ENCODE measurements at regions not wholly inside any gene's neighbourhood (a gene's known extent, or its start where the extent isn't known, plus 50 kb on each side); places are given as distances from the start of the nearest gene placed in this dataset.

GRCh38 chrX:150164971-150165600, 198.0 kb upstream of the MAMLD1 start:
- no peak for DNase-seq (ENCODE audit: low read depth in 2 of 2)

GRCh38 chrX:150165776-150166610, 197.1 kb upstream of the MAMLD1 start:
- DNase-seq (ENCODE audit: low read depth in 2 of 2): no peak

DNA sequence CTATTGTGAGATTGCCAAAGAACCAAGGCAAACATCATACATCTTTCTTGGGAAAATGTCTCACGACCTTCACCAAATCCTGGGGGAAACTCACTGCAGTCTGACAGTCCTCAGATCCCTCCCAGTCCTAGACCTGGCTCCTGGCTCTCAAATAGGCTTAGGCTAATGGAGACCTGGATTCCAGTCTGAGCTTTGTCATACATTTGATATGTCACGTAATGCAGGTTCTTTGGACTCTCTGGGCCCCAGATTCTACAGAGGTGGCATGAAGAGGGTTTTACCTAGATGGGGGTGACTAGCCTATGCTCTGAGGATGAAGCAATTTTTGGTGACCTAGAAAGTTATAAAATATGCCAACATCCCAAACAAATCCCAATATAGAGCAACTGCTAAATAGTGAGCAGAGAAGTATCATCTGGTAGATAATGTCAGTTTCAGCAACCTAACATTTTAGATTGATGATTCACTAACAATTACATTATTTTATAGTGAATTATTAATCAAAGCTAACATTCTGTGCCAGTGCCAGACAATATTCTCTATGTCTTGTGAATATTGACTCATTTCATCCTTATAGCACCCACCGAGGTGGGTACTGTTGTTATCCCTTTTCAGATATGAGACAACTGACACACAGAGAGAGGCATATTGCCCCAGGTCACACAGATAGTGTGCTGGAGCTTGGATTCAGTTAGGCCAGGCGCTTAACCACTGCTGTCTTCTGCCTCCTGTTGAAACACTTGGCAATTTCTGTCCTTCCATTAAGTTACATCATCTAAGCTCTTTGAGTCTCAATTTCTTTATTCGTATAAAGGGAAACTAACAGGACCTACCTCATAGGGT, 195.4 kb upstream of the MAMLD1 start:
- DNase-seq (ENCODE audit: low read depth in 2 of 2): no peak

GRCh38 chrX:150182161-150182560, 181.0 kb upstream of the MAMLD1 start:
- DNase-seq (ENCODE audit: low read depth in 2 of 2): no peak

DNA sequence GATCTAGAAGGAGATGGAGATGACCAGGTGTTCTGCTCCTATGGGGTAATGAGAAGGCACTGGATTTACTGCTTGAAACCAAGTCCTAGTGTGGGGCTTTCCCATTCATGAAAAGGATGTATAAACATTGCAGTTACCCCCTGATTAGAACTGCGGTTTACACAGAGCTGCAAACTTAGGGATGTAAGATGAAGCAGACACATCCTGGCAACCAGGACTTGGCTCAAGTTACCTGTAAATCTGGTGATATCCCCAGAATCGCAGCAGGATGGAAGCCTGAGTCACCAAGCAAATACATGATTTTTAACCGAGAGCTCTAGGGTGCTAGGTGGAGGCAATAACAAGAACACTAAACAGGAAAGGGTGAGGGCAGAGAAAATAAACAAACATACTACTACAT, 178.6 kb upstream of the MAMLD1 start:
- DNase-seq (ENCODE audit: low read depth in 2 of 2): no peak

DNA sequence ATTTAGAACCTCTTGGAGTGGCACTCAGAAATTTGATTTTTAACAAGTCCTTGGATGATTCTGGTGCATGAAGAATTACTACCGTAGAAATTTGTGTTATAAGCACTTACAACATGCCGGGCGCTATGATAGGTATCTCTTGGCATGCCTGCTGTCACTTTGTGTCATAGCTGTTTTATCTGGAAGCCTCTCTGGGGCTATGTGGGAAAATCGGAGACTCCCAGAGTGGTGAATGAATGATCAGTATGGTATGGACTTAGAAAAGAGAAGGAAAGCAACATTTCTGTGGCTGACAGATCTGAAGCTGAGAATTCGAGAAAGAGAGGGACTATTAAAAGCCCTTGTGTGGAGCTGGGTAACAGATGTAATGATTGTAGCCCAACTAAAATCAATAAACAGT, 177.4 kb upstream of the MAMLD1 start:
- no peak for DNase-seq (ENCODE audit: low read depth in 2 of 2)

GRCh38 chrX:150192816-150193215, 170.3 kb upstream of the MAMLD1 start:
- DNase-seq (ENCODE audit: low read depth in 2 of 2): no peak

GRCh38 chrX:150196285-150196684, 166.8 kb upstream of the MAMLD1 start:
- no peak for DNase-seq (ENCODE audit: low read depth in 2 of 2)

DNA sequence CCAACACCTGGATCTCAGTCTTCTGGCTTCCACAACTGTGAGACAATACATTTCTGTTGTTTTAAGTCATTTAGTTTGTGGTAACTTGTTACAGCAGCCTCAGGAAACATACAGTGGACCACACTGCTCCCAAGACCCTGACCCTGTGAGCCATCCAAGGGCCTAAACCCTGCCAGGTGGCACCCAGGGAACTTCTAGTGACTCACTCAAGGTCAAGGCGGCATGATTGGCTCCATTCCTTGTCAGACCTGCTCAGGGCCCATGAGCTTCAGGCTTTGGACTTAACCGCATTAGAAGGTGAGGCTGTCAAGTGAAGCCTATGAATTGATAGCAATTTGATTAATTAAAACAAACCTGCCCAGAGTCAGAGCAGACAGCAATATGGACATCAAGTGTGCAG, 165.7 kb upstream of the MAMLD1 start:
- no peak for DNase-seq (ENCODE audit: low read depth in 2 of 2)

- DNase-seq (ENCODE audit: low read depth in 2 of 2): no peak
Measured at GRCh38 chrX:150198776-150199175, 164.3 kb upstream of the MAMLD1 start.

DNA sequence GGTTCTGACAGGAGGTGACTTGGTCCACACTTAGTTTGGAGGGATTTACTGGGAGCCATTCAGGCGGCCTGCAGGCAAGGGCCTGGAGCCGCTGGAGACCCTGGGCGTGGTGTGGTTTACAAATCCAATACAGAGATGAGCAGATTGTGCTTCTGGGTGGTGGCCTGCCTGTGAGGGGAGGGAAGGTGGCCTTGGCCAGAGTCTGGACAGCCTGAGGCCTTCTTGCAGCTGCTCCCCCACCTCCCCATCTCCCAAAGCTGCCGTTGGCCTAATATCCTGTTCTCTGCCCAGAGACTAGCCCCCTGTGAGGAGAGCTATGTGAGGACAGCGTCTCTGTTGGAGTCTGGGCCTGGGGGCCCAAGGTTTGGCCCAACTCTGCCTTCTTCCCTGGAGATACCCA, 163.9 kb upstream of the MAMLD1 start:
- no peak for DNase-seq (ENCODE audit: low read depth in 2 of 2)

GRCh38 chrX:150199803-150200202, 163.3 kb upstream of the MAMLD1 start:
- DNase-seq (ENCODE audit: low read depth in 2 of 2): no peak

GRCh38 chrX:150200361-150200760, 162.8 kb upstream of the MAMLD1 start:
- no peak for DNase-seq (ENCODE audit: low read depth in 2 of 2)

GRCh38 chrX:150200820-150201287, 162.3 kb upstream of the MAMLD1 start:
- DNase-seq (ENCODE audit: low read depth in 2 of 2): peak; percentile 13 to 21

DNA sequence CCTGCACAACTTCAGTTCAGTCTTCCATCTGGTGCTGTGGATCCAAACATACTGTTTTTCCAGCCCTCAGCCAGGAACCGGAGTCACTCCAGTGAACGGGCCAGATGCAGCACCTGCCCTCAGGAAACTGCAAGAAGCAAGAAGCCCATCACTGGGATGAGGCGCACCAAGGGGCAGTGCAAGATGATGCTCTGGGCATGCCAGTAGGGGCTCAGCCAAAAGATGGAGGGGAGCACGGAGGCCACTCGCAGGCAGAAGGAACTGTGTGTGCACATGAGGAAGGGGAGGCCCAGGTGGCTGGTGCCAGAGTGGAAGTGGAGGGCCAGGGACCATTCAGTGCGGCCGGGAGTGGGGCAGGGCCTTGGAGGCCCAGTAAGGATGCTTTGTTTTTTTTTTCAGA, 161.7 kb upstream of the MAMLD1 start:
- DNase-seq (ENCODE audit: low read depth in 2 of 2): no peak

GRCh38 chrX:150201841-150202240, 161.3 kb upstream of the MAMLD1 start:
- DNase-seq (ENCODE audit: low read depth in 2 of 2): no peak

DNA sequence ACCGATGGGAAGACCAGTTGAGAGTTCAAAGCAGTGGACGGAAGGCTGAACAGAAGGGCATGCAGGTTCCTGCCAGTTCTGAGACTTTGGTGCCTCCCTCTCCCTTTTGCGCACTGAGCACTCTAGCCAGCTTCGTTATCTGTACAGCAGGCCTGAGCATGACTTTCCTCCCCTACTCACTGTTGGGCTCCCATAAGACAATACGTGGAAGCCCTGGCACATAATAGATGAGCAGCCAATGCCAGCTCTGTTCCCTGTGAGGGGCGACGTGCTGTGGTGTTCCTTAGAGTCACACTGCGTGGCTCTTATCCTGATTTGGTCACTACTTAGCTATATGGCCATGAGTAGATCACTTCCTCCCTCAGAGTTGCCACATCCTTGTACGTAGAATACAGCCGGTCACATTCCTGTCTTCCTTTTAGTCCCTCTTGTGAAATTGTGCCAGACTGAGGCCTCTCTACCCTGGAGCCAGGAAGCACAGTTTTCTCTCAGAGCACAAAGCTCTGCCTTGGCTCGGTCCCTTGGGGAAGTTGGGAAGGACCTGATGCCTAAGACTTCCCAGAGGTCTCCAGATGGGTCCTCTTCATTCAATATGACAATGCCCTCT, 160.4 kb upstream of the MAMLD1 start:
- no peak for DNase-seq (ENCODE audit: low read depth in 2 of 2)

DNA sequence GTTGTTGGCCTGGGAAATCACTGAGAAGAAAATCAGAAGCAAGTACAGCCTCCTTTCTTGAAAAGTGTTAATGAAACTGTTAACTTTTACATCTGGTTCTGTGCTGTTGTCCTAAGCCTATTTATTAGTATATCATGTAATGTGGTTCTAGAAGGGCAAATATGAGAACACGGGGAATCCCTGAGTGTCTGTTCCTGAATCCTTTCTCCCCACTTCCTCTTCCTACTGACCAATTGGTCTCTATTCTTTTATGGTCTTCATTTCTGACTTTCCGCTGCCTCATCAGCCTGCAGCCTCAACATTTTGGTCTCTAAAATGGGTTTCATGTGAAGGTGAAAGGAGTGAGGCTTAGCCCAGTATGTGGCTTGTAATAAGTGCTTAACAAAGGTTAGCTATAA, 159.9 kb upstream of the MAMLD1 start:
- DNase-seq (ENCODE audit: low read depth in 2 of 2): no peak

DNA sequence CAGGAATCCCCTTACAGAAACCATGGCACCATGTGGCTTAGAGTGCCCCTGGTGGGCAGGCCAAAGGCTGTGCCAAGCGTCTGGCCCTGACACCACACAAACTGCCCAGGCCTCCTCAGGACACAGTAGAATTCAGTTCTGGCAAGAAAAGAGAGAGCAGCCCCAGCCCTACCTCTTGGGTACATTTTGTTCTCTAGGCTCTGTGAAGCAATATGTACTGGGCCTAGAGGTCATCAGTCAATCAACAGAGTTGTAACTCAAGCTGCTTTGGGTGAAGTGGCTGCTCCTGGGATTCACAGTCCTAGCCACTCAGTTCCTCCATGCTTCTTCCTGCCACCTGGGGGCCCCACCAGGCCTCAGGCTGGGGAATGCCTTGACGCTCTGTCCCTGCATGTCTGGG, 158.1 kb upstream of the MAMLD1 start:
- DNase-seq (ENCODE audit: low read depth in 2 of 2): no peak

DNA sequence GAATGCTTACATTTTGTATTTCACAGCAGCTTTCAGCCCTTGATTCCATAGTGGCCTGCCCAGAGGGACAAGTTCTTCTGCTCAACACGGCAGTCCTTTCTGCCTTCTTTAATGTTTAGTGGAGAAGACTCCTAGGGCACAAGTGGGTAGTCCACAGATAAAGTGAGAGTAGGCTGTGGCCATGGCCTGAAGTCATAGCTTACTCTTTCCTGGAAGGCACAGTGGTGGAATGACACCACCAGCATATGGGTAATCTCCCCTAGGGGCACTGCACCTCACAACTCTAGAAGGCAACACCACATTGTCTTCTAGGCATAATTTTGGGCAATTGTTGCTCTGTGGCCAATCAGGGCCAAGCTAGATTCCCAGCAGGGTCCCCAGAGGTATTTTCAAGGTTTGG, 155.4 kb upstream of the MAMLD1 start:
- DNase-seq (ENCODE audit: low read depth in 2 of 2): no peak

DNA sequence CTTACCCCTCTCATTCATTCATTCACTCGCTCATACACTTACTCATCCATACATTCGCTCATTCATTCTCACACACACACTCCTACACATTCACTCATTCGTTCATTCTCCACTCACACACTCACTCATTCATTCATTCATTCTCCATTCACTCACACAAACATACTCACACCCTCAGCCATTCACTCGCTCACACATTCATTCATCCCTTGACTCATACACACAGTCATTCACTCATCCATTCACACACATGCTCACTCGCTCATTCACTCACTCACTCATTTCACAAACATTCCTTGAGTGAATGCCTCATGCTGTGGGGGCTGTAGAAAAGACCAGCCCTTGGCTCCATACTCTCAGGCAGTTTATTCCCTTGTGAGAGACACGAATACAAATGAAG, 151.1 kb upstream of the MAMLD1 start:
- no peak for DNase-seq (ENCODE audit: low read depth in 2 of 2)

All from stimulated activated CD8-positive, alpha-beta memory T cell treated with anti-CD3 and anti-CD28 coated beads, Interleukin-15, amount 100 ng/mL, for 4 hours (primary cell).